CD4-positive, alpha-beta T cell treated with Interleukin-12 subunit alpha and Interleukin-12 subunit beta, for 1 hour (primary cell): ENCODE measurements at regions not wholly inside any gene's neighbourhood (a gene's known extent, or its start where the extent isn't known, plus 50 kb on each side); places are given as distances from the start of the nearest gene placed in this dataset.
A peak's percentile ranks its signal among the peaks of the same experiment; 100 is the strongest.

Experiments used
- DNase-seq: peaks from one replicate; pipeline ENCODE4 v3.0.0-alpha.2; 2020

- DNase-seq, result no peak
Measured at GRCh38 chr3:152156880-152157279, 111.8 kb upstream of the MBNL1 start.

DNA sequence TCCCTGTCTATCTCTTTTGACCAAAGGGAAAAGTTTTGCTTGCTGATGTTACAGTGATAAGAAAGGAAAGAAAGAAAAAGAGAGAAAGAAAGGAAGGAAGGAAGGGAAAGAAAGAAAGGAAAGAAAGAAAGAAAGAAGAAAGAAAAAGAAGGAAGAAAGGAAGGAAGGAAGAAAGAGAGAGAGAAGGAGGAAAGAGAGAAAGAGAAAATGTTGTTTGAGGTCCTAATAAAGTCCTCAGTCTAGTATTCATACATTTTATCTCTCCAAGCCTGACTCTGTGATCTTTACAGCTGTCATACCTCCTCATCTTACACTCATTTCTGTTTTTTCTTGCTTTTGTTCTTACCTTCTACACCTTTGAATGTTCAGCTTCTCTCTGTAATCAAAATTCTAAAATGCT, 111.4 kb upstream of the MBNL1 start:
- no peak for DNase-seq

- DNase-seq, result no peak
Measured at GRCh38 chr3:152159328-152159727, 109.4 kb upstream of the MBNL1 start.

DNA sequence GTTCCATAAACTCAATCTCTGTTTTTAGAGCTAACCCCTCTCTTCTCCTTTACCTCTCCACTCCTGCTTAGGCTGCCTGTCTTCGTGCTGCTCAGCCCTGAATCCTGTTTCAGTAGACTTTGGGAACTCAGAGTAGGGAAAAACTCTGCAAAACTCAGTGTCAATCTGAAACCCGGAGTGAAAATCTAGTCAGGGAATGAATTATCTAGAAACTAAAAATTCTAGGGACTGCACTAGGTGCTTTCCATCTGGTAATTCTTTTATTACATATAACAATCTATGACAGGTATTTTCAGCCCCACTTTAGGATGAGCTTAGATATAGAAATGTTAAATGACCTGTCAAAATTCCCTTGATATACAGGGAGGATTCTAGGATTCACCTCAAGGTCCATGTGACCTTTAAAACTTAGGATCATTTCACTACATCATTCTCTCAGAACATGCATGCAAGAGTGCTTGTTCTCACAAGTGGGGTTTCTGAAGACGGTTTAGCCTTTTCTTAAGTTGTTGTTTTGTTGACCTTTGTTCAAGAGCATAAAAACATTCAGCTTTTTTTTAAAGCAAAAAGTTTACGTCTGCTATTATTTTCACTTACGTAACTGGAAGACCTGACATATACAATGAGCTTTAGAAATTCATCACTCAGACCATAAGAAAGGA, 108.2 kb upstream of the MBNL1 start:
- no peak for DNase-seq

- DNase-seq, result no peak
Measured at GRCh38 chr3:152172460-152172859, 96.3 kb upstream of the MBNL1 start.

DNA sequence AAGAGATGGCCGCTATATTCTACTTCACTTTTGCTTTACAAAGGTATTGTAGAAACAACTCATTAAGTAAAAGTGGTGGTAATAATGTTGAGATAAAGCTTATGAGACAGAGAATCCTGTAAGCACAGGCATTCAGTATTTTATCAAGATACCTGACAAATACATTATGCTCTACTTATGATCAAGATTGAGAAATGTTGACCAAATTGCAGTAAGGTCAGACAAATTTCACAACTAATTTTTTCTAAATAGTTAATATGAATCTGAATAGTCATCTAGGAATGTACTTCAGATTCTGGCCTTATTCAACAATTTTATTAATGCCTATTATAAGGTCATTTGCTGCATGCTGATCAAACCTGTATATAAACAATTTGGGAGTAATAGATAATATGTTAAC, 95.1 kb upstream of the MBNL1 start:
- no peak for DNase-seq

- no peak for DNase-seq
Measured at GRCh38 chr3:152174876-152175527, 93.7 kb upstream of the MBNL1 start.

GRCh38 chr3:152175528-152175889, 93.2 kb upstream of the MBNL1 start:
- DNase-seq, result no peak

DNA sequence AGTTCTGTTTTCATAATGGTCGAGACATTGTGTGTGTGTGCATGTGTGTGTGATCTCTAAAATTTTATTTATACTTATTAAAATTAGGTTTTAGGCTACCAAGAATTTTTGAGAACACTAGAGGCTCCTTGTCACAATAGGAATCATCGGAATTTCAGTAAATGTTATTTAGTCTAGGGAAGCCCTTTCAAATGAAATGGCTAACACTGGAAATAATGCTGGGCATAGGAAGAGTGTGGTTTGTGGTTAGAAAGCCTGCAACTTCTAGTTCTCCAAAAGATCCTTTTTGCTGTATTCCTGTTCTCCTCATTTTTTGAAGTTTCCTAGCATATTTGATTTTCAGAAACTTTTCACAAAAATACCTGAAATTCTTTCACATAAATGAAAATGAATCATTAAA, 92.5 kb upstream of the MBNL1 start:
- no peak for DNase-seq

- no peak for DNase-seq
Measured at GRCh38 chr3:152176998-152177397, 91.7 kb upstream of the MBNL1 start.

GRCh38 chr3:152177757-152178156, 91.0 kb upstream of the MBNL1 start:
- no peak for DNase-seq

- DNase-seq, result peak; percentile 70
Measured at GRCh38 chr3:152183473-152183872, 85.3 kb upstream of the MBNL1 start.

DNA sequence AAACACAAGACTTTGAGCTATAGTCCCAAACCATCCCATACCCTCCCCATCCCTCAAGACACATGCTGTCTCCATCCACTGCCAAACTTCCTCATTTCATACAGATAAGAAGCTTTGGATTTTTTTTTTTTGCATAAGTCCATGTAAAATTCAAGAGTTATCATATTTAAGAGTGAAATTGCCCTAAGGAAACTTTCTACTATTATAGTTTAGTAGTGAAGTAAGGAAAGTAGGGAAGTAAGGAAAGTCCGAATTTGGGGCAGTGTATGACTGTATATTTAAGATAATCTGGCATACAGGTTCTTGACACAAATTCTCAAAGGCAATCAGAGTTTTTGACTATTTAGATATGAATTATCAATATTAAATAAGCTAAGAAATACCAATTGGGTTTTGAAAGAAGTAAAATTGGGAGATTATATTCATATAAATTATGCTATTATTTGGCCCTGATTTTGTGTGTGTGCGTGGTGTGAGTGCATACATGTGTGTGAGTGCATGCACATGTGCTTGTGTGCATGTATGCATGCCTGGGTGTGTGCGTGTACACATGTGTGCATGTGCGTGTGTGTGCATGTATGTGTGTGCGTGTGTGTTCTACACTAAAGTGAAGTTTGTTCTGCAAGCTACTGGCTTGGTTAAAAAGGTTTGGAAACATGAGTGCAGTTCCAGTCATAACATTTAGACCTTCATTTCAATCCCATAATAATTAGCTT, 83.6 kb upstream of the MBNL1 start:
- DNase-seq, result no peak

- no peak for DNase-seq
Measured at GRCh38 chr3:152185891-152186630, 82.7 kb upstream of the MBNL1 start.

GRCh38 chr3:152190636-152191183, 78.0 kb upstream of the MBNL1 start:
- no peak for DNase-seq

DNA sequence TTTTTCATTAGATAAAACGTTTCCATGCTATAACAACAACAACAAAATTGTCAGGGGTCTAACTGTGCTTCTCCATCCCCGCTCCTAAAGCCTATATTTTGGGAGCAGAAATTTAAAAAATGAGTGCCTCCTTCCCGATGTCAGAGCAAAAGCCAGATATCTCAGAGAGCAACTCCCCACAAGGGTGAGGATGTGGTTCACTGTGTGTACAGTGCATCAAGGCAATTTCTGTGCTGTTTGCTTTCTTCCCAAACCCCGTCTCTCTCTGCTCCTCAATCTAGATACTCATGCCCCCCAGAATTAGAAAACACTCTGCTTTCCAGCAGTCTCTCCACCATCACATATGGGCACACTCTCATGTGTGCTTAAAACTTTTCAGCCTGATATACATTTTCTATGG, 76.7 kb upstream of the MBNL1 start:
- DNase-seq, result peak; percentile 43

DNA sequence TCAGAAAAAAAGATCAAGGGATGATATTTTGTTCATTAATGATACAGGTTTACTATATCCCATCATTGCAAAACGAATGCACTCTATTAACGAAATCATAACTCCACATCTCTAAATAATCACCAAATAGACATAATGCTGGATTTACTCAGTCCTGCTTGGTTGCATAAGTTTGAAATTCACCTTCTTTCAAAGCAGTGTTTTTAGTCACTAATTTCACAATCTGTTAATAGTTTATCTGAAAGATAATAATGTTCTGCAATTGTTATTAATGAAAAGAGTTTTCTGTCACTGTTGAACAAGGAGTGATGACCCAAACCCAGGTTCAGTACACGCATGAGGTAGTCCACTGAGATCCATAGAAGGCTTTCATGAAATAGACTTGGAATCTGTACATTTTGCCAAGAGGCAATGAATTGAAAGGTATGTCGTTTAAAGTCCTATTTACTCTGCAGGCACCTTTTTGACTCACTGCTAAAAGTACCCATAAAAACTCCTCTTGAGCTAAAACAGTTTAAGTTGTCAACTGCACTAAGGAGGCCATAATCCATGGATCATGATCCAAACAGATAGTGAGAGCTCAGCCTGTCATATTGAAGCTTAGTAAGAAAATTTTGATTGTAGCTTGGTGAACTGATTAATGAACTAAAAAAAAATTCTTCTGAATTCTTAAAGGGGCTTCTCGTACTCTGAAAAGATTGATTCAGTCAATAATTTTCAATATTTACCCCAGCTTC, 75.6 kb upstream of the MBNL1 start:
- DNase-seq, result no peak

DNA sequence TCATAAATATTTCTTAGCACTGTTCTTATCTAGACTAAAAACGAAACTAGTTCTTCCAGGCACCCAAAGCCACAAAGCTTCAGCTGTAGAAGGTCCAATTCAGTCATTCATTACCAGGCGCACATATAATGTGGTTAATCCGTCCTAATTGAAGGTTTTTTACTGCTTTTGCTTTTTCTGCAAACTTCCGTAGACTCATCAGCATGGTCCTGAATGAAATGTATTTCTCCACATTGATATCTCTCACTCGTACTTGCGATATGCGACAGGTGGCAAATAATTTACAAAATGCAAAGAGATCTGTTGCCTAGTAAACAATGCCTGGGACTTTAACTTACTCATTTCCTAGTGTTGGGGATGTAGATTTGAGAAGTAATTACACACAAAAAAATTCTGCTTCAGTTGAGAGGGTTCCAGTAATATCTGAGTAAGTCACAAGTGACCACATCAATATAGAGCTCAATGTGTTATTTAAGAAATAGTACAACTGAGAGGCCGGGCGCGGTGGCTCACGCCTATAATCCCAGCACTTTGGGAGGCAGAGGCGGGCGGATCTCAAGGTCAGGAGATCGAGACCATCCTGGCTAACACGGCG, 75.0 kb upstream of the MBNL1 start:
- peak; percentile 72 for DNase-seq

DNA sequence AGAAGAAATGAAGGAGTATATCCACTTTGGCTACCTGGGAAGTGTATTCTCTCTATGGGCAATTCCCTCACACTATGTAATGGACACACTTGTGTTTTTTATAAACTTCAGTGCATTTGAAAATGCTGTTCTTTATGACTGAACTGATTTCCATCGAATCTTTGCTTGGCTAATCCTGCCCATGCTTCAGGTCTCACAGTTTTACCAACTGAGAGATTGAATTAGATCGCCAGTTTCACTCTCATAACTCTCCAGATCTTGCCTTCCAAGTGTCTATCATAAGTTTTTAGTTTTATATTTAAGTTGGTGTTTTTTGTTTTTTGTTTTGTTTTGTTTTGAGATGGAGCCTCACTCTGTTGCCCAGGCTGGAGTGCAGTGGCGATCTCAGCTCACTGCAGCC, 73.5 kb upstream of the MBNL1 start:
- DNase-seq, result no peak

GRCh38 chr3:152196782-152197181, 71.9 kb upstream of the MBNL1 start:
- no peak for DNase-seq

- no peak for DNase-seq
Measured at GRCh38 chr3:152197451-152197850, 71.3 kb upstream of the MBNL1 start.

DNA sequence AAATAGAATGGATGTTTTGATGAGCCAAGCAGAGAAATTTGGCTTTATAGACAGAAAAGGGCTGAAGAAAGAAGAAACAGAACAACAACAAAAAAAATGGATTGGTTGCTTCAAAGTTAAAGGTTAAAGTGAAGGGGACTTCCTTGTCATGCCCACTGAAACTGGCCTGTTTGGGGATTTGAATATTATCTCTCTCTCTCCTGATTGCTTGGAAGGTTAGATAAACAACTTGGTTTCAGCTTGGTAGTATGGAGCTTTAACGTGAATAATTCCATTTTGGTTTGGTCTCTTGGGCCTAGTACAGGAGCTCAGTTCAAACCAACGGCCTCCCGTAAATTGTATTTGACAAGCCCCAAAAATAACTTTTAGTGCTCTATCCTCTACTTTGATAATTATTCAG, 70.8 kb upstream of the MBNL1 start:
- DNase-seq, result peak; percentile 57
